ENCODE measurements at regions not wholly inside any gene's neighbourhood (a gene's known extent, or its start where the extent isn't known, plus 50 kb on each side); places are given as distances from the start of the nearest gene placed in this dataset.

GRCh38 chr14:87813686-87814085, 179.3 kb downstream of the GALC start:
- no peak overlapping the region for H3K27ac ChIP-seq (ENCODE audit: low read length)
- no peaks in the 10 kb centered on the region for H3K4me1 ChIP-seq (ENCODE audit: control insufficient read depth, insufficient read depth, low read length)
- ATAC-seq (no peak), DNase-seq (no peak)
- no peak overlapping the region for H3K4me3 ChIP-seq (ENCODE audit: low read length)
- H3K9me3 ChIP-seq (ENCODE audit: control insufficient read depth, low read length): no peaks in the 10 kb centered on the region
- no peaks in the 10 kb centered on the region for H3K27me3 ChIP-seq (ENCODE audit: control insufficient read depth, insufficient read depth)
- intact Hi-C loops (cut with DNase I): no loop called here
- WGBS: 88% methylated on average over 4 of the region's 4 CpGs

DNA sequence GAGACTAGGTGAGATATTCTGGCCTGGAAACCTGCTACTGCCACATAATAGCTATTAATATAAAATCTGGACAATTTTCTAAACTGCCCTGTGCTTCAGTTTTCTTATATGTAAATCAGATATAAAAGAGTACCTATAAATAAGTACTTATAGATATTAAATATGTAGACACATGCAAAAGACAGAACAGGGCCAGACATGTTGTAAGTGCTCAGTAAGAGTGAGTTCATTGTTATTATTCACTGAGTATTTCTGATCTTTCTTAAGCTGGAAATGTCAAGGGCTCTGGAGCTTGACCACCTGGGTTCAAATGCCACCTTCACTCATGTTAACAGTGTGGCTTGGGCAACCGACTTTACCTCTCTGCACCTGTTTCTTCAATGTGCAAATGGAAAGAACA, 179.8 kb downstream of the GALC start:
- Histone ChIP-seq H3K27me3 (ENCODE audit: control insufficient read depth, insufficient read depth) (no peaks in the 10 kb centered on the region), H3K9me3 (ENCODE audit: control insufficient read depth, low read length) (no peaks in the 10 kb centered on the region), H3K27ac (ENCODE audit: low read length) (no peak overlapping the region), H3K4me3 (ENCODE audit: low read length) (no peak overlapping the region), H3K4me1 (ENCODE audit: control insufficient read depth, insufficient read depth, low read length) (no peaks in the 10 kb centered on the region)
- WGBS: 76% methylated on average over 1 of the region's 1 CpG
- ATAC-seq: no peak
- no peak for DNase-seq
- intact Hi-C loops (cut with DNase I): no loop called here

- H3K27me3 ChIP-seq (ENCODE audit: control insufficient read depth, insufficient read depth): no peaks in the 10 kb centered on the region
- no peaks in the 10 kb centered on the region for H3K4me1 ChIP-seq (ENCODE audit: control insufficient read depth, insufficient read depth, low read length)
- ATAC-seq (no peak), DNase-seq (no peak)
- 100% methylated on average over 1 of the region's 1 CpG for WGBS
- H3K4me3 ChIP-seq (ENCODE audit: low read length): no peak overlapping the region
- intact Hi-C loops (cut with DNase I): no loop called here
- H3K27ac ChIP-seq (ENCODE audit: low read length): no peak overlapping the region
- H3K9me3 ChIP-seq (ENCODE audit: control insufficient read depth, low read length): no peaks in the 10 kb centered on the region
Observed at GRCh38 chr14:87811246-87811645, 181.7 kb downstream of the GALC start.

DNA sequence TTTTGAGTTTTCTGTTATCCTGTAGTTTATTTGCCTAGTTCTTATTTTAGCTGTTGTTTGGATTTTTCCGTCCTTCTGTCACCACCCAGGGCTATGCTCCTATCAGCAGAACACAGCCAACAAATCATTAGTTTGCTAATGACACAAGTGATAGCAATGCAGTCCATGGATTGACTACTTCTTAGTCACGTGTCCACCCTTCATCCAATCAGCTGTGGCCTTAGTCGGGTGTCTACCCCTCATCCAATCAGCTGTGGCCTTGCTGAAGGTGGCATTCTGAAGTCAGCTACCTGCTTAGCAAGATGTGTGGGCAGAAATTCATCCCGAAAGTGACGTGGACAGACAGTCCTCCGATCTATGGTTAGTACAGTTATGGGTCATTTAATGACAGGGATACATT, 182.3 kb downstream of the GALC start:
- Histone ChIP-seq H3K4me1 (ENCODE audit: control insufficient read depth, insufficient read depth, low read length) (no peaks in the 10 kb centered on the region), H3K9me3 (ENCODE audit: control insufficient read depth, low read length) (no peaks in the 10 kb centered on the region), H3K4me3 (ENCODE audit: low read length) (no peak overlapping the region), H3K27ac (ENCODE audit: low read length) (no peak overlapping the region), H3K27me3 (ENCODE audit: control insufficient read depth, insufficient read depth) (no peaks in the 10 kb centered on the region)
- no peak for ATAC-seq
- 71% methylated on average over 6 of the region's 6 CpGs for WGBS
- intact Hi-C loops (cut with DNase I): no loop called here
- no peak for DNase-seq

GRCh38 chr14:87809261-87809660, 183.7 kb downstream of the GALC start:
- H3K4me1 ChIP-seq (ENCODE audit: control insufficient read depth, insufficient read depth, low read length): no peaks in the 10 kb centered on the region
- no peaks in the 10 kb centered on the region for H3K27me3 ChIP-seq (ENCODE audit: control insufficient read depth, insufficient read depth)
- H3K4me3 ChIP-seq (ENCODE audit: low read length): no peak overlapping the region
- WGBS: 69% methylated on average over 5 of the region's 5 CpGs
- no peaks in the 10 kb centered on the region for H3K9me3 ChIP-seq (ENCODE audit: control insufficient read depth, low read length)
- H3K27ac ChIP-seq (ENCODE audit: low read length): no peak overlapping the region
- no peak for ATAC-seq
- intact Hi-C loops (cut with DNase I): loop anchor here in 1 of 4 donors (5.0 kb wide), 1 partner anchor 88 kb away; no protein-coding TSS in a partner anchor
- DNase-seq: no peak

GRCh38 chr14:87805315-87805723, 187.7 kb downstream of the GALC start:
- no peaks in the 10 kb centered on the region for H3K27me3 ChIP-seq (ENCODE audit: control insufficient read depth, insufficient read depth)
- 10% methylated on average over 4 of the region's 4 CpGs for WGBS
- peak; percentile 38 to 45 for ATAC-seq
- H3K27ac ChIP-seq (ENCODE audit: low read length): no peak overlapping the region
- H3K4me3 ChIP-seq (ENCODE audit: low read length): no peak overlapping the region
- intact Hi-C loops (cut with DNase I): loop anchor here in 1 of 4 donors (5.0 kb wide), 1 partner anchor 92 kb away; no protein-coding TSS in a partner anchor
- no peaks in the 10 kb centered on the region for H3K9me3 ChIP-seq (ENCODE audit: control insufficient read depth, low read length)
- no peaks in the 10 kb centered on the region for H3K4me1 ChIP-seq (ENCODE audit: control insufficient read depth, insufficient read depth, low read length)
- DNase-seq: peak; percentile 24 to 55 (median 50)

- intact Hi-C loops (cut with DNase I): loop anchor here in 1 of 4 donors (5.0 kb wide), 1 partner anchor 97 kb away; no protein-coding TSS in a partner anchor
- H3K4me1 ChIP-seq (ENCODE audit: control insufficient read depth, insufficient read depth, low read length): no peaks in the 10 kb centered on the region
- no peaks in the 10 kb centered on the region for H3K27me3 ChIP-seq (ENCODE audit: control insufficient read depth, insufficient read depth)
- no peak for DNase-seq
- no peak overlapping the region for H3K27ac ChIP-seq (ENCODE audit: low read length)
- no peak for ATAC-seq
- H3K4me3 ChIP-seq (ENCODE audit: low read length): no peak overlapping the region
- no peaks in the 10 kb centered on the region for H3K9me3 ChIP-seq (ENCODE audit: control insufficient read depth, low read length)
Observed at GRCh38 chr14:87800216-87800615, 192.8 kb downstream of the GALC start.

DNA sequence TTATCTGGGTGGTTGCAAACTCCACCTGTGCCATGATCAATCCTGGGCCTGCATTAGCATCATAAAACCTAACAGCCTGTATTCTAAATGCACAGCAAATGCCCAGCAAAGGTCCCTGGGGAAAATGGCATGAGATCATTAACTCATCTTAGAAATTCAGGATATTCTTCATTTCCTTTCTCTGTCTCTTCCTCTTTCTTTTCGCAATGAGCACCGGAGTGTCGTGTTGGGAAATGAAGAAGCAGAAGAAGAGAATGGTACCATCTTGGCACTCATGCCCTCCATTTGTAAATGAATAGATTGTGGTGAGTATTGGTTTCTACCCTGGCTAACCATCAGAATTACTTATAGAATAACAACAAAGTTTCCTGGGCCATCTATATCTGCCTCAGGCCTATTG, 193.6 kb downstream of the GALC start:
- no peak overlapping the region for H3K4me3 ChIP-seq (ENCODE audit: low read length)
- H3K27me3 ChIP-seq (ENCODE audit: control insufficient read depth, insufficient read depth): no peaks in the 10 kb centered on the region
- DNase-seq (no peak), ATAC-seq (no peak)
- no peaks in the 10 kb centered on the region for H3K4me1 ChIP-seq (ENCODE audit: control insufficient read depth, insufficient read depth, low read length)
- WGBS: 70% methylated on average over 3 of the region's 3 CpGs
- no peak overlapping the region for H3K27ac ChIP-seq (ENCODE audit: low read length)
- intact Hi-C loops (cut with DNase I): no loop called here
- no peaks in the 10 kb centered on the region for H3K9me3 ChIP-seq (ENCODE audit: control insufficient read depth, low read length)

DNA sequence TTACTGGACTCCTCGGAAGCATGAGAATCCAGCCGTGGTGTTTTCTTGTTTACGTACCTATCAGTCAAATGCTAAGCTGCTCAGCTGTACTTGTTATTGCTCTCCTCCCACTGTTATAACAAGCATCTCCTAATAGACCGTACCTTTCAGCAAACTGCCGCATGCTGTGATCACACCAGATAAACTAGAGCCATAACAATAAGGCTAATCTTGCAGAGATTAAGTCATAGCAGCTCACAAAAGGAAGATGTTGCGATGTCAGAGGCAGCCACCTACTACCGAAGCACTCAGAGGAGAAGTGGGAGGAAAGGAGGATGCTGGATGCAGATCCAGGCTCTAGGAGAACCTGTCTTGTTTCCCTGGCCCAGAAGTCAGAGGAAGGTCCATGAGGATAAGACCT, 196.0 kb downstream of the GALC start:
- DNase-seq (no peak), ATAC-seq (no peak)
- 72% methylated on average over 7 of the region's 7 CpGs for WGBS
- Histone ChIP-seq H3K4me1 (ENCODE audit: control insufficient read depth, insufficient read depth, low read length) (no peaks in the 10 kb centered on the region), H3K27me3 (ENCODE audit: control insufficient read depth, insufficient read depth) (no peaks in the 10 kb centered on the region), H3K27ac (ENCODE audit: low read length) (no peak overlapping the region), H3K9me3 (ENCODE audit: control insufficient read depth, low read length) (no peaks in the 10 kb centered on the region), H3K4me3 (ENCODE audit: low read length) (no peak overlapping the region)
- intact Hi-C loops (cut with DNase I): no loop called here

- WGBS: 69% methylated on average over 2 of the region's 2 CpGs
- ATAC-seq: no peak
- intact Hi-C loops (cut with DNase I): no loop called here
Observed at GRCh38 chr14:87794561-87794960, 198.4 kb downstream of the GALC start.

GRCh38 chr14:87785897-87786296, 207.1 kb downstream of the GALC start:
- ATAC-seq (no peak), DNase-seq (no peak)
- WGBS: 86% methylated on average over 3 of the region's 3 CpGs
- Histone ChIP-seq H3K9me3 (ENCODE audit: control insufficient read depth, low read length) (no peaks in the 10 kb centered on the region), H3K27ac (ENCODE audit: low read length) (no peak overlapping the region), H3K4me3 (ENCODE audit: low read length) (no peak overlapping the region), H3K4me1 (ENCODE audit: control insufficient read depth, insufficient read depth, low read length) (no peaks in the 10 kb centered on the region), H3K27me3 (ENCODE audit: control insufficient read depth, insufficient read depth) (no peaks in the 10 kb centered on the region)
- intact Hi-C loops (cut with DNase I): no loop called here

More at GRCh38 chr14:87794561-87794960, 198.4 kb downstream of the GALC start:
- DNase-seq: no peak
- Histone ChIP-seq H3K4me3 (ENCODE audit: low read length) (no peak overlapping the region), H3K27me3 (ENCODE audit: control insufficient read depth, insufficient read depth) (no peaks in the 10 kb centered on the region), H3K9me3 (ENCODE audit: control insufficient read depth, low read length) (no peaks in the 10 kb centered on the region), H3K27ac (ENCODE audit: low read length) (no peak overlapping the region), H3K4me1 (ENCODE audit: control insufficient read depth, insufficient read depth, low read length) (no peaks in the 10 kb centered on the region)

DNA sequence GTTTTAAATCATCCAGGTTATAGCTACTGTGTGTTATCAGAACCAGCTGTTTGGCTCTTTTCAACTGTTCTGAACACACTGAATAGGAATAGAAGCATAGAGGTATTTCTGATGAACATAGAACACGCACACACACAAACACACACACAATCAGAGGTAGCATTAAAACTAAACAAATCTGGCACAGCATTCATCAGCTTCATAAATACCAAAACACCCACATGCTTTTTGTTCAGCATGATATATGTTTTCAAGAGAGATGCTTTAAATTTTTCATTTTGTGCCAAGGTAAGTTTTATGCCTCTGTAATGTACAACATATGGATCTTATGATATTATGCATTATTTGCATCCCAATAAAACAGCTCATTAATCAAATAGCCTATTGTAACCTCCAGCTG, 208.6 kb downstream of the GALC start:
- Histone ChIP-seq H3K27me3 (ENCODE audit: control insufficient read depth, insufficient read depth) (no peaks in the 10 kb centered on the region), H3K27ac (ENCODE audit: low read length) (no peak overlapping the region), H3K4me1 (ENCODE audit: control insufficient read depth, insufficient read depth, low read length) (no peaks in the 10 kb centered on the region), H3K4me3 (ENCODE audit: low read length) (no peak overlapping the region), H3K9me3 (ENCODE audit: control insufficient read depth, low read length) (no peaks in the 10 kb centered on the region)
- no peak for DNase-seq
- WGBS: 66% methylated on average over 1 of the region's 1 CpG
- ATAC-seq: no peak
- intact Hi-C loops (cut with DNase I): no loop called here
